ENCODE measurements at regions not wholly inside any gene's neighbourhood (a gene's known extent, or its start where the extent isn't known, plus 50 kb on each side); places are given as distances from the start of the nearest gene placed in this dataset.

DNA sequence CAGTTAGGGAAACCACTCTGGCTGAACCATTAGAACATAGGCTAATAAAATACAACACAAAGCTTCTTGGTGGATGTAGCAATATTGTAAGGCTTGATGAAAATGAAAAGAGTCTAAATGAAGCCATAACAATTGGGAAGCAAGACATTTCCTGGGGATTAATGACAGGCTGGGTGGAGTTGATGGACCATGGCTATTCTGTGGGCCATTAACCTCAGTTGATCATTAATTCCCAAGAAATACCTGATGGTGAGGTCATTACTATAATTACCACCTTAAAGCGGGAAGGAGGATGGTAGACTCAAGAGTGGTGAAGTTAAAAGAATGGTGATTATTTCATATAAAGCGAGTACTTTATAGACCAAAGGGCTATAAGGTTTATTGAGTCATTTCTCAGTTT lies 455.8 kb upstream of the MAP3K7 start:
- ATAC-seq, result no peak
- no peaks in the 10 kb centered on the region for H3K27me3 ChIP-seq (replicated peaks in 1 of 2; ENCODE audit: control insufficient read depth in 2 of 2, insufficient read depth in 2 of 2, low read length in 1 of 2)
- no peaks in the 10 kb centered on the region for H4K20me1 ChIP-seq (ENCODE audit: control insufficient read depth, insufficient read depth)
- no peak for DNase-seq (ENCODE audit: low read depth, low spot score)
- H2AFZ ChIP-seq (ENCODE audit: control insufficient read depth, low read depth, low read length), result no peak overlapping the region
- intact Hi-C loops (cut with micrococcal nuclease; ENCODE audit: unreplicated experiment) (no loop called here), in situ Hi-C loops (cut with MboI) (no loop called here)
- ChIA-PET SMC1A (ENCODE audit: uncharacterized antibody, unreplicated experiment) (no interaction called here), RAD21 (ENCODE audit: unreplicated experiment) (no interaction called here), POLR2A (no interaction called here), CTCF (no interaction called here)
- no peak for FAIRE-seq
- no peaks in the 10 kb centered on the region for H3K4me1 ChIP-seq (ENCODE audit: control insufficient read depth, insufficient read depth, low read length)
- H3K36me3 ChIP-seq (ENCODE audit: control insufficient read depth in 2 of 2, insufficient read depth in 2 of 2, low read length in 1 of 2), result no peaks in the 10 kb centered on the region
- no peak overlapping the region for H3K27ac ChIP-seq (ENCODE audit: control insufficient read depth, insufficient read depth)
- no TSS peak for BruUV-seq (replicated peaks)
- no peaks in the 10 kb centered on the region for H3K9me3 ChIP-seq (replicated peaks; ENCODE audit: control insufficient read depth, insufficient read depth, low read length)
- H3K9ac ChIP-seq (ENCODE audit: control insufficient read depth, insufficient read depth, low read length), result no peak overlapping the region
- H3K4me3 ChIP-seq, result no peak overlapping the region
- no peak overlapping the region for H3K4me2 ChIP-seq (ENCODE audit: control insufficient read depth, insufficient read depth)
- H3K79me2 ChIP-seq (ENCODE audit: control insufficient read depth, insufficient read depth, low read length), result no peaks in the 10 kb centered on the region
- WGBS (ENCODE audit: insufficient coverage, insufficient replicate concordance, low lambda C conversion rate, missing lambda C conversion rate), result 0% methylated on average over 2 of the region's 2 CpGs
- no peak for TF ChIP-seq ETV6 (conservative IDR thresholded peaks at IDR 0.05 in 1 of 2, IDR thresholded peaks at IDR 0.05 in 1 of 2; ENCODE audit: borderline replicate concordance in 1 of 2, low read depth in 1 of 2)
- TF ChIP-seq NR2C1 (IDR thresholded peaks at IDR 0.05), result no peak
- no peak for TF ChIP-seq EP300 (IDR thresholded peaks at IDR 0.05; ENCODE audit: borderline replicate concordance in 1 of 2, control insufficient read depth in 1 of 2, low read depth in 2 of 2, low read length in 2 of 2)
- TF ChIP-seq NFIC (IDR thresholded peaks at IDR 0.05; ENCODE audit: low read depth, low read length), result no peak
- no peak for TF ChIP-seq SRF (IDR thresholded peaks at IDR 0.05; ENCODE audit: low read depth in 2 of 2, low read length in 2 of 2)
- TF ChIP-seq RCOR1 (conservative IDR thresholded peaks at IDR 0.05; ENCODE audit: low read depth, low read length), result no peak
- no peak for TF ChIP-seq IKZF2 (IDR thresholded peaks at IDR 0.05)
- no peak for TF ChIP-seq POLR2A (IDR thresholded peaks at IDR 0.05; ENCODE audit: low read depth, low read length)
- no peak for TF ChIP-seq SMAD1 (IDR thresholded peaks at IDR 0.05; ENCODE audit: low read depth, partially characterized antibody)
- TF ChIP-seq EED (IDR thresholded peaks at IDR 0.05; ENCODE audit: low read depth), result no peak
- TF ChIP-seq, protein P1, sequence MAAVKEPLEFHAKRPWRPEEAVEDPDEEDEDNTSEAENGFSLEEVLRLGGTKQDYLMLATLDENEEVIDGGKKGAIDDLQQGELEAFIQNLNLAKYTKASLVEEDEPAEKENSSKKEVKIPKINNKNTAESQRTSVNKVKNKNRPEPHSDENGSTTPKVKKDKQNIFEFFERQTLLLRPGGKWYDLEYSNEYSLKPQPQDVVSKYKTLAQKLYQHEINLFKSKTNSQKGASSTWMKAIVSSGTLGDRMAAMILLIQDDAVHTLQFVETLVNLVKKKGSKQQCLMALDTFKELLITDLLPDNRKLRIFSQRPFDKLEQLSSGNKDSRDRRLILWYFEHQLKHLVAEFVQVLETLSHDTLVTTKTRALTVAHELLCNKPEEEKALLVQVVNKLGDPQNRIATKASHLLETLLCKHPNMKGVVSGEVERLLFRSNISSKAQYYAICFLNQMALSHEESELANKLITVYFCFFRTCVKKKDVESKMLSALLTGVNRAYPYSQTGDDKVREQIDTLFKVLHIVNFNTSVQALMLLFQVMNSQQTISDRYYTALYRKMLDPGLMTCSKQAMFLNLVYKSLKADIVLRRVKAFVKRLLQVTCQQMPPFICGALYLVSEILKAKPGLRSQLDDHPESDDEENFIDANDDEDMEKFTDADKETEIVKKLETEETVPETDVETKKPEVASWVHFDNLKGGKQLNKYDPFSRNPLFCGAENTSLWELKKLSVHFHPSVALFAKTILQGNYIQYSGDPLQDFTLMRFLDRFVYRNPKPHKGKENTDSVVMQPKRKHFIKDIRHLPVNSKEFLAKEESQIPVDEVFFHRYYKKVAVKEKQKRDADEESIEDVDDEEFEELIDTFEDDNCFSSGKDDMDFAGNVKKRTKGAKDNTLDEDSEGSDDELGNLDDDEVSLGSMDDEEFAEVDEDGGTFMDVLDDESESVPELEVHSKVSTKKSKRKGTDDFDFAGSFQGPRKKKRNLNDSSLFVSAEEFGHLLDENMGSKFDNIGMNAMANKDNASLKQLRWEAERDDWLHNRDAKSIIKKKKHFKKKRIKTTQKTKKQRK (IDR thresholded peaks at IDR 0.05; ENCODE audit: low read depth, low read length), result no peak
- TF ChIP-seq TCF7 (IDR thresholded peaks at IDR 0.05; ENCODE audit: borderline replicate concordance), result no peak
- no peak for TF ChIP-seq BHLHE40 (IDR thresholded peaks at IDR 0.05; ENCODE audit: borderline replicate concordance in 1 of 2, low read depth in 2 of 2, low read length in 1 of 2)
- TF ChIP-seq, protein P2, sequence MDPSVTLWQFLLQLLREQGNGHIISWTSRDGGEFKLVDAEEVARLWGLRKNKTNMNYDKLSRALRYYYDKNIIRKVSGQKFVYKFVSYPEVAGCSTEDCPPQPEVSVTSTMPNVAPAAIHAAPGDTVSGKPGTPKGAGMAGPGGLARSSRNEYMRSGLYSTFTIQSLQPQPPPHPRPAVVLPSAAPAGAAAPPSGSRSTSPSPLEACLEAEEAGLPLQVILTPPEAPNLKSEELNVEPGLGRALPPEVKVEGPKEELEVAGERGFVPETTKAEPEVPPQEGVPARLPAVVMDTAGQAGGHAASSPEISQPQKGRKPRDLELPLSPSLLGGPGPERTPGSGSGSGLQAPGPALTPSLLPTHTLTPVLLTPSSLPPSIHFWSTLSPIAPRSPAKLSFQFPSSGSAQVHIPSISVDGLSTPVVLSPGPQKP (IDR thresholded peaks at IDR 0.05; ENCODE audit: low read depth, low read length), result no peak
- TF ChIP-seq ZSCAN29 (IDR thresholded peaks at IDR 0.05), result no peak
- TF ChIP-seq NR2F1 (conservative IDR thresholded peaks at IDR 0.05), result no peak

Data from GM12878 (cell line).